ENCODE measurements at regions not wholly inside any gene's neighbourhood (a gene's known extent, or its start where the extent isn't known, plus 50 kb on each side); places are given as distances from the start of the nearest gene placed in this dataset.

GRCh38 chr16:6861135-6861814, 471.4 kb upstream of the RBFOX1 start:
- Histone ChIP-seq H3K27ac (ENCODE audit: extremely low read length, insufficient read depth, low read length) (no peak overlapping the region), H3K36me3 (replicated peaks in 1 of 2; ENCODE audit: control insufficient read depth in 1 of 2, insufficient read depth in 2 of 2, low read length in 2 of 2) (no peaks in the 10 kb centered on the region), H3K27me3 (ENCODE audit: control insufficient read depth in 1 of 2, insufficient read depth in 2 of 2, low read length in 2 of 2) (no peaks in the 10 kb centered on the region), H3K4me2 (ENCODE audit: low read depth, low read length) (no peak overlapping the region), H3K79me2 (ENCODE audit: insufficient read depth, low read length) (no peaks in the 10 kb centered on the region), H4K20me1 (ENCODE audit: insufficient read depth, low read length) (no peaks in the 10 kb centered on the region), H3K4me3 (replicated peaks in 1 of 3; ENCODE audit: insufficient read depth in 1 of 3, low read depth in 2 of 3, low read length in 3 of 3) (no peak overlapping the region), H3K4me1 (ENCODE audit: insufficient read depth, low read length) (no peaks in the 10 kb centered on the region), H3K9me3 (ENCODE audit: low read length) (no peaks in the 10 kb centered on the region), H2AFZ (ENCODE audit: low read length) (no peak overlapping the region), H3K9ac (ENCODE audit: insufficient read depth, low read depth, low read length) (no peak overlapping the region)
- DNase-seq (ENCODE audit: low spot score): no peak
- WGBS (ENCODE audit: low lambda C conversion rate): 11% methylated on average over 8 of the region's 8 CpGs
- ChIA-PET POLR2A (no interaction called here), CTCF (ENCODE audit: low intra/inter-chr PET ratio, low total read pairs) (no interaction called here)
- in situ Hi-C loops (cut with HindIII; ENCODE audit: extremely low pct_ligation_motif_present, low pct_unique_long_range_greater_than_20kb): no loop called here
- no peak for TF ChIP-seq ZNF652 (CRISPR knock-in tag; IDR thresholded peaks at IDR 0.05; ENCODE audit: borderline replicate concordance, low read depth)
- TF ChIP-seq RFX5 (IDR thresholded peaks at IDR 0.05; ENCODE audit: low read depth, low read length): no peak
- no peak for TF ChIP-seq KDM4B (CRISPR knock-in tag; IDR thresholded peaks at IDR 0.05)
- no peak for TF ChIP-seq ZNF841 (CRISPR knock-in tag; IDR thresholded peaks at IDR 0.05; ENCODE audit: borderline replicate concordance)
- no peak for TF ChIP-seq ZNF513 (CRISPR knock-in tag; conservative IDR thresholded peaks at IDR 0.05)
- no peak for TF ChIP-seq CENPX (CRISPR knock-in tag; IDR thresholded peaks at IDR 0.05)
- TF ChIP-seq ZNF143 (CRISPR knock-in tag; IDR thresholded peaks at IDR 0.05): no peak
- no peak for TF ChIP-seq BCL6 (CRISPR knock-in tag; IDR thresholded peaks at IDR 0.05)
- no peak for TF ChIP-seq AHR (CRISPR knock-in tag; IDR thresholded peaks at IDR 0.05)
- no peak for TF ChIP-seq SATB2 (CRISPR knock-in tag; IDR thresholded peaks at IDR 0.05)
- no peak for TF ChIP-seq TFDP1 (CRISPR knock-in tag; IDR thresholded peaks at IDR 0.05; ENCODE audit: borderline replicate concordance)
- no peak for TF ChIP-seq ZFP1 (CRISPR knock-in tag; IDR thresholded peaks at IDR 0.05)
- no peak for TF ChIP-seq ZNF597 (CRISPR knock-in tag; IDR thresholded peaks at IDR 0.05)
- no peak for TF ChIP-seq TARDBP (CRISPR knock-in tag; IDR thresholded peaks at IDR 0.05)
- no peak for TF ChIP-seq ZNF280B (CRISPR knock-in tag; IDR thresholded peaks at IDR 0.05; ENCODE audit: borderline replicate concordance)
- no peak for TF ChIP-seq JUND (CRISPR knock-in tag; IDR thresholded peaks at IDR 0.05)
- TF ChIP-seq ZNF577 (CRISPR knock-in tag; IDR thresholded peaks at IDR 0.05; ENCODE audit: borderline replicate concordance, low read depth): no peak
- no peak for TF ChIP-seq ATF1 (CRISPR knock-in tag; IDR thresholded peaks at IDR 0.05)
- no peak for TF ChIP-seq KLF11 (CRISPR knock-in tag; IDR thresholded peaks at IDR 0.05)
- TF ChIP-seq ZNF703 (CRISPR knock-in tag; IDR thresholded peaks at IDR 0.05; ENCODE audit: borderline replicate concordance): no peak
- no peak for ATAC-seq
- no TSS peak for BruUV-seq (replicated peaks)
- intact Hi-C loops (cut with micrococcal nuclease; ENCODE audit: unreplicated experiment): no loop called here
- no peak for FAIRE-seq

All from HepG2 (cell line).